HG03354 (cell line): ENCODE measurements at regions not wholly inside any gene's neighbourhood (a gene's known extent, or its start where the extent isn't known, plus 50 kb on each side); places are given as distances from the start of the nearest gene placed in this dataset.
"Not testable (repeated sequence)": the region's sequence is repeated elsewhere in the genome, so short reads cannot be mapped to it uniquely, and the experiment has no call there.

Experiments
- ATAC-seq: cut with Tn5 transposase; IDR thresholded peaks from one replicate; pipeline ENCODE4 v1.9.1; 2021; ENCODE audit warnings: mild to moderate bottlenecking; ENCODE audit not compliant: unreplicated experiment, poor library complexity, severe bottlenecking

DNA sequence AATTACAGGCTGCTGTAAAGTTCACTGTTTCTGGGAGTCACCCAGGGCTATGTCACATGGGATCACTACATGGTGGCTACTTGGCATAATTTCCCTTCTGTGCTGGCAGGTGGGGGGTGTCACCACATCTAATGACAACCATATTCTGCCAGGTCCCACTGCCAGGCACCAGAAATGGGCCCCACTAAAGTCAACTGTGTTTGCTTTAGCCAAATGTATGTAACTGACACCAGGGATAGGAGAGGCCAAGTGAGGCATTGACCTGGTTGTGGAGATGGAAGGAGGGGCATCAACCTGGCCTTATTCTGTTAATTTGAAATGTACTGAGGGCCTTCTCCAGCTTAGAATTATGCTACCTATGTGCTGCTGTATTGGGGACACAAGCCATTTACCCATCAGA, 370.6 kb upstream of the PROX1 start:
- ATAC-seq, result no peak

GRCh38 chr1:213618094-213618493, 369.7 kb upstream of the PROX1 start:
- no peak for ATAC-seq

- ATAC-seq, result no peak
Measured at GRCh38 chr1:213619026-213619425, 368.7 kb upstream of the PROX1 start.

GRCh38 chr1:213621077-213621476, 366.7 kb upstream of the PROX1 start:
- no peak for ATAC-seq

DNA sequence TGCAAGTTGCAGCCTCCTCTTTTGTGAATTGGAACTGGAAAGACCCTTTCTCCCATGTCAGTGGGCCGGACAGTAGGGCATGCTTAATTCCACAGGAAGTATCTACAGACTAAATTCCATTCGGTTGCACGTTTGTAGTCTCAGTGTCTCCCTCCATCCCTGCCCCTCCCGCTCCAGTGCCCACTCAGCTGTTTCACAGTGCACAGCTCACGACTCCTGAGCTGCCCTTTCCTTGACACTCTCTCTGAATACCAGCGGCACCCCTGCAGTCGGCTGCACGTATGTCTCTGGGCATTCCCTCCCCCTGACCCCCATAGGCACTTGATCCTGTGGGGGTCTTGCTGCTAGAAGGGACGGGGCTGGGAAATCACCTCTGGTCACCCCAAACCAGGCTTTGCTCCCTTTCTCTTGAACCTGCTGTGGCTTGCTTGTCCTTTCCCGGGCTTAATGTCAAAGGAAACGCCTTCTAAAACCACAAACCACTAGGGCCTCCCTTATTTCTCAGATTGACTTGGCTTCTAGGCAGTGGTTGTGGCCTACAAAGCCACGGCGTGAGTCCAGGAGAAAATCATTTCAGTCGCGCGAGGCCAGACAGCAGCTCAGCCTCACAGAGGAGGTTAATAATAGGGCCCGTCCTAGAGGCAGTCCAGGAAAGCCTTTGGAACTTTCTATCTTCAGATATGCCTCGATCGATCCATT, 365.3 kb upstream of the PROX1 start:
- no peak for ATAC-seq

GRCh38 chr1:213623064-213623581, 364.6 kb upstream of the PROX1 start:
- no peak for ATAC-seq

GRCh38 chr1:213623862-213624261, 363.9 kb upstream of the PROX1 start:
- no peak for ATAC-seq

DNA sequence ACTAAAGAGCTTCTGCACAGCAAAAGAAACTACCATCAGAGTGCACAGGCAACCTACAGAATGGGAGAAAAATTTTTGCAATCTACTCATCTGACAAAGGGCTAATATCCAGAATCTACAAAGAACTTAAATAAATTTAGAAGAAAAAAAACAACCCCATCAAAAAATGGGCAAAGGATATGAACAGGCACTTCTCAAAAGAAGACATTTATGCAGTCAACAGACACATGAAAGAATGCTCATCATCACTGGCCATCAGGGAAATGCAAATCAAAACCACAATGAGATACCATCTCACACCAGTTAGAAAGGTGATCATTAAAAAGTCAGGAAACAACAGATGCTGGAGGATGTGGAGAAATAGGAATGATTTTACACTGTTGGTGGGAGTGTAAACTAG, 351.0 kb upstream of the PROX1 start:
- not testable (repeated sequence) for ATAC-seq

DNA sequence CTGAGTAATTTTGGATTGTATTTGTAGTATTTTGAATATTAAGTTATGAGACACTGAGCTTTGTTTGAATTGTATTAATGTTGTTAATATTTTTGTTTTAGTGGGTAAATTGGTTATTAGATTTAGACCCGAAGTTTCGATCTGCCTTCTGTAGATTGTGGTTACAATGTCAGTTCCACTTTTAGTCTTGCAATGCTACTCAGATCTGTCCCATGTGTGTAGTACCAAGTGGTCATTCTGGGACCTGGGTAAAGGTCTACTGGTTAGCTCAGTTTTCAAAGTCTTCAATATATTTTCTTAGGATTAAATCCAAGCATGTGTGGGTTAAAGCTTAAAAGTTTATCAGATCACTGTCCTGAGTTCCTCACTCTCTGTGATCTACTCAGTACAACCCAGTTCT, 346.5 kb upstream of the PROX1 start:
- no peak for ATAC-seq

- ATAC-seq, result no peak
Measured at GRCh38 chr1:213643360-213643759, 344.4 kb upstream of the PROX1 start.

- no peak for ATAC-seq
Measured at GRCh38 chr1:213647864-213648650, 339.7 kb upstream of the PROX1 start.

- no peak for ATAC-seq
Measured at GRCh38 chr1:213649373-213649772, 338.4 kb upstream of the PROX1 start.

DNA sequence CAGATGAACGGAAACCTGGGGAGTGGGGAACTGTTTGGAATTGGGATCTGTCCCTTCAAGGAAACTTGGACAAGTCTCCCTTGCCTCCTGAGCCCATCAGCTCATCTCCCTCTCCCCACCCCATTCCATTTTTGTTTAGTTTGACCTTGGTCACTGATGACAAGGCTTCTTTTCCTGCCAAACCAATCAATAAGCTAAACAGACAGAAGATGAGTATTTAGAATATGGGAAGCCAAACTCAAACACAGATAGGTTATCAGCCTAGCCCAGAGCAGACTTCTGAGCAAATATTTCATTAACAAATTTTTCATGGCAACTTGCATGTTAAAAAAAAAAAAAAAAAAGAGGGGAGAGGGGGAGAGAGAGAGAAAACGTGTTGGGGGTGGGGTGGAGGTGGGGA, 337.2 kb upstream of the PROX1 start:
- no peak for ATAC-seq

DNA sequence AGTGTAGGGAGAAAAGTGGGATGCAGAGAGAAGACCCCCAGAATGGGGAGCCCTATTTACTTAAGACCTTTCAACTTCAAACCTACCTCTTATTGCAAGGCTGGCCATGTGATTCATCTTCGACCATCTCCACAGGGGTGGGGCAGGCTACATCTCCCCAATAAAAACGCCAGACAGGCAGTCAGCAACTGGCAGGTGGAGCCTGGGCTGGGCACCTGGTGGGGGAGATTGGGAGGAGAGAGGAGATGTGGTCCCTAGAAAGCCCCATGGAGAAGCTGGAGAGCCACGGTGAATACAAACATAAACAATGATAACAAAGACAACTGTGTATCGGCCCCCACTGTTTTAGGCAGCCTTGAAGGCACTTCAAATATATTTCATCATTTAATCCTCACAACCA, 336.7 kb upstream of the PROX1 start:
- no peak for ATAC-seq

- ATAC-seq, result no peak
Measured at GRCh38 chr1:213652109-213652508, 335.7 kb upstream of the PROX1 start.

- ATAC-seq, result no peak
Measured at GRCh38 chr1:213656039-213656438, 331.7 kb upstream of the PROX1 start.

GRCh38 chr1:213656503-213656902, 331.3 kb upstream of the PROX1 start:
- ATAC-seq, result no peak

GRCh38 chr1:213657013-213657412, 330.8 kb upstream of the PROX1 start:
- no peak for ATAC-seq

GRCh38 chr1:213657879-213658278, 329.9 kb upstream of the PROX1 start:
- ATAC-seq, result no peak

GRCh38 chr1:213658457-213658856, 329.3 kb upstream of the PROX1 start:
- ATAC-seq, result no peak
